Testis (tissue), 2 donors: ENCODE measurements at regions not wholly inside any gene's neighbourhood (a gene's known extent, or its start where the extent isn't known, plus 50 kb on each side); places are given as distances from the start of the nearest gene placed in this dataset.

Source experiments
- POLR2A ChIP-seq: fragments of 450-650 bp; IDR thresholded peaks from one replicate; pipeline ENCODE4 v1.6.1; 2017; ENCODE audit warnings: antibody characterized with exemption, mild to moderate bottlenecking, moderate library complexity
- TF ChIP-seq, protein P1 (sequence below), 3 experiments: fragments of 450-650 bp in 2 of 3; fragments of 200-600 bp in 1 of 3; sonication (generic) in 1 of 3; IDR thresholded peaks; one replicate each; pipeline ENCODE4 v1.5.1; 2016 to 2019; ENCODE audit warnings: antibody characterized with exemption in 3 of 3, mild to moderate bottlenecking in 2 of 3, moderate library complexity in 1 of 3

GRCh38 chr4:89653012-89653411 is 183.9 kb downstream of the SNCA start:
- TF ChIP-seq, protein P1, sequence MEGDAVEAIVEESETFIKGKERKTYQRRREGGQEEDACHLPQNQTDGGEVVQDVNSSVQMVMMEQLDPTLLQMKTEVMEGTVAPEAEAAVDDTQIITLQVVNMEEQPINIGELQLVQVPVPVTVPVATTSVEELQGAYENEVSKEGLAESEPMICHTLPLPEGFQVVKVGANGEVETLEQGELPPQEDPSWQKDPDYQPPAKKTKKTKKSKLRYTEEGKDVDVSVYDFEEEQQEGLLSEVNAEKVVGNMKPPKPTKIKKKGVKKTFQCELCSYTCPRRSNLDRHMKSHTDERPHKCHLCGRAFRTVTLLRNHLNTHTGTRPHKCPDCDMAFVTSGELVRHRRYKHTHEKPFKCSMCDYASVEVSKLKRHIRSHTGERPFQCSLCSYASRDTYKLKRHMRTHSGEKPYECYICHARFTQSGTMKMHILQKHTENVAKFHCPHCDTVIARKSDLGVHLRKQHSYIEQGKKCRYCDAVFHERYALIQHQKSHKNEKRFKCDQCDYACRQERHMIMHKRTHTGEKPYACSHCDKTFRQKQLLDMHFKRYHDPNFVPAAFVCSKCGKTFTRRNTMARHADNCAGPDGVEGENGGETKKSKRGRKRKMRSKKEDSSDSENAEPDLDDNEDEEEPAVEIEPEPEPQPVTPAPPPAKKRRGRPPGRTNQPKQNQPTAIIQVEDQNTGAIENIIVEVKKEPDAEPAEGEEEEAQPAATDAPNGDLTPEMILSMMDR (IDR thresholded peaks at IDR 0.05), result no peak
- no peak for TF ChIP-seq POLR2A
